Thyroid gland (tissue), 4 donors: ENCODE measurements at regions not wholly inside any gene's neighbourhood (a gene's known extent, or its start where the extent isn't known, plus 50 kb on each side); places are given as distances from the start of the nearest gene placed in this dataset.

Experiments used
- POLR2A ChIP-seq, 2 donors: fragments of 450-650 bp; IDR thresholded peaks; one replicate each; pipeline ENCODE4 v1.6.1; 2017; ENCODE audit warnings: antibody characterized with exemption in 2 of 2, mild to moderate bottlenecking in 2 of 2, moderate library complexity in 1 of 2
- TF ChIP-seq, protein P1 (sequence below), 6 experiments: fragments of 200-600 bp in 3 of 6; fragments of 450-650 bp in 3 of 6; sonication (generic) in 3 of 6; IDR thresholded peaks; one replicate each; pipeline ENCODE4 v1.5.1; 2016 to 2019; ENCODE audit warnings: antibody characterized with exemption in 6 of 6, mild to moderate bottlenecking in 2 of 6, inconsistent platforms in 1 of 6, moderate library complexity in 1 of 6

DNA sequence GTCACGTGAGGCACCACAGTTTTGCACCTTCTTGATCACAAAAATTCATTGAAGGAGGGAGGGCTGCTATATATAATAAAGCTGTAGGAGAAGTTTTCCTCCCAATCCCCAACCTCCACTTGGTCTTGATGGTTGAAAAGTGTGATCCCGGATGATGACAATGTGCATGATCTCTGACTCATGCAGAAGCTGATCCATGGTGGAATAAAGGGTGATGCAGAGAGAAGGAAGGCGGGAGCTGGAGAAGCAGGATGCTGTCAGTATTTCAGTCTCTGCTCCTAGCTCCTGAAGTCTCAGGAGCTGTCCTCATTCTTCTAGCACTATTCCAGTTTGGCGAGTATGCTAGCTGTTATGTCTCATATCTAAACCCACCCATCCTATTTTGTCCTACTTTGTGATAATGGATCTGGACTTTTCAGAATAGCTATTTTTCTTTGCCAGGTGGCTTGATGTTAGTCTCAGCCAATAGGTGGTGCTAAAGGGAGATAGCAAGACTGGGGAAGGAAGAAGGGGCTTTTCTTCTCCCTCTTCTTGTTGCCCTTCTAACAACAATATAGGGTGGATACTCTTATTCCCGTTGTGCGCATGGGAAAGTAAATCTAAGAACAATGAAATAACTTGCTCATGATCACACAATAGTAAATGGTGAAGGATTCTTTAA lies 65.6 kb upstream of the HTR2A start:
- TF ChIP-seq, protein P1, sequence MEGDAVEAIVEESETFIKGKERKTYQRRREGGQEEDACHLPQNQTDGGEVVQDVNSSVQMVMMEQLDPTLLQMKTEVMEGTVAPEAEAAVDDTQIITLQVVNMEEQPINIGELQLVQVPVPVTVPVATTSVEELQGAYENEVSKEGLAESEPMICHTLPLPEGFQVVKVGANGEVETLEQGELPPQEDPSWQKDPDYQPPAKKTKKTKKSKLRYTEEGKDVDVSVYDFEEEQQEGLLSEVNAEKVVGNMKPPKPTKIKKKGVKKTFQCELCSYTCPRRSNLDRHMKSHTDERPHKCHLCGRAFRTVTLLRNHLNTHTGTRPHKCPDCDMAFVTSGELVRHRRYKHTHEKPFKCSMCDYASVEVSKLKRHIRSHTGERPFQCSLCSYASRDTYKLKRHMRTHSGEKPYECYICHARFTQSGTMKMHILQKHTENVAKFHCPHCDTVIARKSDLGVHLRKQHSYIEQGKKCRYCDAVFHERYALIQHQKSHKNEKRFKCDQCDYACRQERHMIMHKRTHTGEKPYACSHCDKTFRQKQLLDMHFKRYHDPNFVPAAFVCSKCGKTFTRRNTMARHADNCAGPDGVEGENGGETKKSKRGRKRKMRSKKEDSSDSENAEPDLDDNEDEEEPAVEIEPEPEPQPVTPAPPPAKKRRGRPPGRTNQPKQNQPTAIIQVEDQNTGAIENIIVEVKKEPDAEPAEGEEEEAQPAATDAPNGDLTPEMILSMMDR (IDR thresholded peaks at IDR 0.05): peak in 1 of 6 experiments; percentile 14
- TF ChIP-seq POLR2A (IDR thresholded peaks at IDR 0.05): no peak
